GM12878 (cell line): ENCODE measurements at regions not wholly inside any gene's neighbourhood (a gene's known extent, or its start where the extent isn't known, plus 50 kb on each side); places are given as distances from the start of the nearest gene placed in this dataset.

Source experiments
- ATAC-seq: fragments of 200-7000 bp; cut with Tn5 transposase; 3 replicates; pipeline ENCODE4 v1.9.1; 2020; ENCODE audit warnings: mild to moderate bottlenecking, moderate library complexity
- BruUV-seq: library from RNA; stranded (reverse); fragments of 400-500 nt; replicated peaks from 2 replicates; lab custom pipeline; 2021; lab: Mats Ljungman, UMichigan
- CTCF ChIA-PET: fragments of 300-600 bp; sonication (Branson Sonifier 250); formaldehyde crosslinking; extraction: SDS; loops from one replicate; lab custom pipeline; 2021; ENCODE audit warnings: inconsistent platforms; lab: Yijun Ruan, JAX
- POLR2A ChIA-PET: fragments of 350-600 bp; formaldehyde crosslinking; extraction: SDS; loops from one replicate; lab custom pipeline; 2021; ENCODE audit warnings: inconsistent platforms; lab: Charles Lee
- RAD21 ChIA-PET: fragments of 300-600 bp; sonication (Branson Sonifier 250); formaldehyde crosslinking; loops from one replicate; lab custom pipeline; 2023; ENCODE audit warnings: antibody characterized with exemption; ENCODE audit not compliant: unreplicated experiment; lab: Charles Lee
- SMC1A ChIA-PET: fragments of 300-600 bp; sonication (Branson Sonifier 250); formaldehyde crosslinking; loops from one replicate; lab custom pipeline; 2023; ENCODE audit not compliant: unreplicated experiment, uncharacterized antibody; lab: Charles Lee
- DNase-seq: peaks from one replicate; pipeline ENCODE4 v3.0.0-alpha.2; 2011; ENCODE audit warnings: low read depth, low spot score
- FAIRE-seq: peaks from 3 replicates; lab custom pipeline; 2011; peaks lifted over from hg19 to GRCh38; lab: Jason Lieb, UNC
- H2AFZ ChIP-seq: 2 replicates; pipeline ENCODE4 v1.6.0; 2011; ENCODE audit warnings: low read depth, low read length, control low read depth; ENCODE audit not compliant: control insufficient read depth
- H3K27ac ChIP-seq: 2 replicates; pipeline ENCODE4 v1.5.1; 2011; ENCODE audit warnings: control low read depth; ENCODE audit not compliant: control insufficient read depth, insufficient read depth
- H3K27me3 ChIP-seq, 2 experiments: replicated peaks in 1 of 2; 2 replicates each; pipeline versions ENCODE4 v1.6.0 to v1.6.1; 2011; ENCODE audit warnings: low read length in 1 of 2; ENCODE audit not compliant: control insufficient read depth in 2 of 2, insufficient read depth in 2 of 2
- H3K36me3 ChIP-seq, 2 experiments: 2 replicates each; pipeline ENCODE4 v1.5.1; 2011; ENCODE audit warnings: low read length in 1 of 2; ENCODE audit not compliant: control insufficient read depth in 2 of 2, insufficient read depth in 2 of 2
- H3K4me1 ChIP-seq: 2 replicates; pipeline ENCODE4 v1.6.1; 2011; ENCODE audit warnings: mild to moderate bottlenecking, low read length, moderate library complexity, mixed read lengths; ENCODE audit not compliant: control insufficient read depth, insufficient read depth
- H3K4me2 ChIP-seq: 2 replicates; pipeline ENCODE4 v1.6.0; 2011; ENCODE audit warnings: control low read depth; ENCODE audit not compliant: control insufficient read depth, insufficient read depth
- H3K4me3 ChIP-seq: fragments of 200-600 bp; sonication (generic); 2 replicates; pipeline ENCODE4 v1.5.1; 2016
- H3K79me2 ChIP-seq: 2 replicates; pipeline ENCODE4 v1.6.0; 2011; ENCODE audit warnings: low read length; ENCODE audit not compliant: control insufficient read depth, insufficient read depth
- H3K9ac ChIP-seq: 2 replicates; pipeline ENCODE4 v1.8.0; 2011; ENCODE audit warnings: low read length, control low read depth, mixed read lengths; ENCODE audit not compliant: control insufficient read depth, insufficient read depth
- H3K9me3 ChIP-seq: replicated peaks from 3 replicates; pipeline ENCODE4 v1.5.1; 2011; ENCODE audit warnings: mild to moderate bottlenecking, low read length; ENCODE audit not compliant: control insufficient read depth, insufficient read depth
- H4K20me1 ChIP-seq: 2 replicates; pipeline ENCODE4 v1.6.0; 2011; ENCODE audit not compliant: control insufficient read depth, insufficient read depth
- FOS ChIP-seq: IDR thresholded peaks from 3 replicates; pipeline ENCODE4 v1.6.1; 2011; ENCODE audit warnings: borderline replicate concordance; ENCODE audit not compliant: insufficient read length; ENCODE audit errors: extremely low read depth
- RELB ChIP-seq: fragments of 450-650 bp; IDR thresholded peaks from 2 replicates; pipeline ENCODE4 v1.6.1; 2017; ENCODE audit warnings: low read depth, mild to moderate bottlenecking, moderate library complexity
- ZBED1 ChIP-seq: IDR thresholded peaks from 2 replicates; pipeline ENCODE4 v1.6.1; 2016; ENCODE audit warnings: borderline replicate concordance
- ZNF217 ChIP-seq: fragments of 450-650 bp; IDR thresholded peaks from 2 replicates; pipeline ENCODE4 v1.6.1; 2017; ENCODE audit warnings: antibody characterized with exemption, mild to moderate bottlenecking
- whole genome bisulfite sequencing: methylation state at CpG from one replicate; pipeline ENCODE4 v1.1.6; 2016; ENCODE audit warnings: low lambda C conversion rate; ENCODE audit not compliant: insufficient replicate concordance, insufficient coverage; ENCODE audit errors: missing lambda C conversion rate; 5-methylcytosine and 5-hydroxymethylcytosine counted together
- in situ Hi-C: fragments of 300-500 bp; cut with MboI; formaldehyde crosslinking; loops from 9 replicates; pipeline ENCODE4 v1.14.3; 2018; ENCODE audit warnings: mixed read lengths
- intact Hi-C: fragments of 100-400 bp; cut with micrococcal nuclease; formaldehyde crosslinking; loops from one replicate; pipeline ENCODE4 v1.14.2; 2022; ENCODE audit not compliant: unreplicated experiment

DNA sequence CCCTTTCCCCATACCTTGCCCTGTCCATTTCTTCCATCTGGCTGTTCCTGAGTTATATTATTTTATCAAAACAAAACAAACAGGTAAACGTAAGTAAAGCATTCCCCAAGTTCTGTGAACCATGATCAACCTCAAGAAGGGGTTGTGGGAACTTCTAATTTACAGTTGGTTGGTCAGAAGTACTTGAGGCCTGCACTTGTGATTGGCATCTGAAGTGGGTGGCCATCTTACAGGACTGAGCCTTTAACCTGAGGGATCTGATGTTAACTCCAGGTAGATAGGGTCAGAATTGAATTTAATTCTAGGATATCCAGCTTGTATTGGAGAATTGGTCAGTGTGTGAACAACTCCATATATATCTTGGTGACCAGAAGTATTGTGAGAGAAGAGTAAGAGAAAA, 77.0 kb downstream of the DIO2 start:
- DNase-seq (no peak), ATAC-seq (no peak), FAIRE-seq (no peak)
- Histone ChIP-seq H3K9me3 (no peaks in the 10 kb centered on the region; the same call in 2 of the 3 replicates), H4K20me1 (no peaks in the 10 kb centered on the region), H3K27ac (no peak overlapping the region), H3K36me3 (no peaks in the 10 kb centered on the region), H3K27me3 (no peaks in the 10 kb centered on the region), H3K9ac (no peak overlapping the region), H3K4me2 (no peak overlapping the region), H3K79me2 (no peaks in the 10 kb centered on the region), H3K4me1 (no peaks in the 10 kb centered on the region), H3K4me3 (no peak overlapping the region), H2AFZ (no peak overlapping the region)
- intact Hi-C loops, result no loop called here
- ChIA-PET POLR2A (no interaction called here), SMC1A (no interaction called here), RAD21 (no interaction called here), CTCF (no interaction called here)
- no peak for TF ChIP-seq ZBED1
- in situ Hi-C loops, result no loop called here
- 6% methylated on average over 1 of the region's 1 CpG for WGBS
- BruUV-seq, result no TSS peak

DNA sequence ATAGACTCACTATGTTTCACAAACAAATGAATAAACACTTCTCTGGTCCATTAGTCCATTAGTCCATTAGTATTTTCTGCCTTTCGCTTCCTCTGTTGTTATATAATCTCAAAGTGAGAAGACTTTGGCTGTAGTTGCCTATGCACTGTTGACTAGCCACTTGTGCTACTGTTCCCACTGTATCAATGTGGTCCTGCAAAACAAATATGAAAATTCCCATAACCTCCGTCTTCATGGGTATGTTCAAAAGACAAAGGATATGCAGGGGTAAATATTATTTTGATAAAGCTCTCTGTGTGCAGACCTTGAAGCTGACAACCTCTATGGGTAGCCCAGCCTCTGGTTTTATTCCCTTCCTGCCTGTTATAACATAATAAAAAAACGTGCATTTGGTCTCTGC, 77.8 kb downstream of the DIO2 start:
- Histone ChIP-seq H3K27ac (no peak overlapping the region), H3K27me3 (no peaks in the 10 kb centered on the region), H3K36me3 (no peaks in the 10 kb centered on the region), H4K20me1 (no peaks in the 10 kb centered on the region), H3K79me2 (no peaks in the 10 kb centered on the region), H3K4me2 (no peak overlapping the region), H3K9me3 (no peaks in the 10 kb centered on the region; the same call in 2 of the 3 replicates), H3K4me3 (no peak overlapping the region), H2AFZ (no peak overlapping the region), H3K4me1 (no peaks in the 10 kb centered on the region), H3K9ac (no peak overlapping the region)
- FAIRE-seq (no peak), ATAC-seq (no peak), DNase-seq (no peak)
- ChIA-PET SMC1A (no interaction called here), RAD21 (no interaction called here), CTCF (no interaction called here), POLR2A (no interaction called here)
- intact Hi-C loops, result no loop called here
- TF ChIP-seq RELB (no peak), FOS (no peak), ZNF217 (no peak)
- in situ Hi-C loops, result no loop called here
- WGBS, result 3% methylated on average over 3 of the region's 3 CpGs
- no TSS peak for BruUV-seq
